Motor neuron (in vitro differentiated cells): ENCODE measurements at regions not wholly inside any gene's neighbourhood (a gene's known extent, or its start where the extent isn't known, plus 50 kb on each side); places are given as distances from the start of the nearest gene placed in this dataset.
"Not testable (repeated sequence)": the region's sequence is repeated elsewhere in the genome, so short reads cannot be mapped to it uniquely, and the experiment has no call there.

ENCODE experiments used
- ATAC-seq, 8 experiments: fragments of 200-7000 bp; cut with Tn5 transposase; replicated peaks in 6 of 8; 2 replicates each; pipeline ENCODE4 v1.8.0; 2021; ENCODE audit warnings: mild to moderate bottlenecking in 8 of 8, moderate library complexity in 8 of 8
- H3K27ac ChIP-seq, 2 donors: fragments of 250-450 bp; sonication (Bioruptor Pico); 2 replicates each; pipeline ENCODE4 v1.9.0; 2021; ENCODE audit warnings: antibody characterized with exemption in 2 of 2, mild to moderate bottlenecking in 2 of 2, moderate library complexity in 1 of 2
- H3K4me1 ChIP-seq, 2 donors: fragments of 250-450 bp; sonication (Bioruptor Pico); replicated peaks in 1 of 2; 2 replicates each; pipeline ENCODE4 v1.6.1; 2021; ENCODE audit warnings: antibody characterized with exemption in 2 of 2, mild to moderate bottlenecking in 2 of 2, moderate library complexity in 1 of 2
- H3K4me3 ChIP-seq, 5 donors: fragments of 250-450 bp; sonication (Bioruptor Pico); 2 replicates each; pipeline ENCODE4 v1.9.0; 2021; ENCODE audit warnings: antibody characterized with exemption in 5 of 5, mild to moderate bottlenecking in 5 of 5, moderate library complexity in 4 of 5
- WGBS, 10 experiments: fragments of 450-650 bp; shearing (Covaris generic); methylation state at CpG; one replicate each; pipeline ENCODE4 v1.0.0; 2022; 5-methylcytosine and 5-hydroxymethylcytosine counted together
- in situ Hi-C, 9 experiments: fragments of 400-800 bp; cut with MboI; loops; one replicate each; pipeline ENCODE4 v1.15.0; 2021; ENCODE audit warnings: low sequenced_read_pairs in 9 of 9, low pct_unique_long_range_greater_than_20kb in 2 of 9; ENCODE audit not compliant: unreplicated experiment in 9 of 9

- H3K27ac ChIP-seq = no peak overlapping the region
- in situ Hi-C loops = no loop called here
- 0 to 100% (median 70%) methylated on average over 1 to 6 of the region's 88 CpGs; no CpG with 5 or more reads in 7 of the 10 experiments for WGBS, 10 experiments
- peaks cover 8 to 10% of the 10 kb centered on the region in 2 donors for H3K4me1 ChIP-seq
- peak; percentile 86 to 95 (median 94) for ATAC-seq
- H3K4me3 ChIP-seq = peak overlapping the region; percentile 49 to 84 (median 70)
These were observed 59.1 kb downstream of the ZNF467 start for GRCh38 chr7:149714081-149714909.

- H3K4me1 ChIP-seq = peaks cover 8 to 10% of the 10 kb centered on the region in 2 donors
- no peak for ATAC-seq
- H3K27ac ChIP-seq = no peak overlapping the region
- 80 to 100% (median 100%) methylated on average over 1 to 3 of the region's 26 CpGs; no CpG with 5 or more reads in 6 of the 10 experiments for WGBS, 10 experiments
- H3K4me3 ChIP-seq = peak overlapping the region in 2 of 5 donors; percentile 60 to 84
- in situ Hi-C loops = no loop called here
These were observed 59.7 kb downstream of the ZNF467 start for GRCh38 chr7:149713731-149714068.

- ATAC-seq = no peak
- WGBS, 10 experiments = 76 to 100% (median 87%) methylated on average over 1 to 8 of the region's 16 CpGs; no CpG with 5 or more reads in 3 of the 10 experiments
- no peak overlapping the region for H3K27ac ChIP-seq
- H3K4me3 ChIP-seq = no peak overlapping the region
- H3K4me1 ChIP-seq = peaks cover 8 to 10% of the 10 kb centered on the region in 2 donors
- in situ Hi-C loops = no loop called here
These were observed 60.2 kb downstream of the ZNF467 start for GRCh38 chr7:149713061-149713730.

- in situ Hi-C loops = no loop called here
- Histone ChIP-seq H3K27ac (no peak overlapping the region), H3K4me3 (no peak overlapping the region), H3K4me1 (peaks cover 10% of the 10 kb centered on the region in 2 donors)
- 33 to 100% (median 86%) methylated on average over 1 to 7 of the region's 7 CpGs for WGBS, 10 experiments
- ATAC-seq = no peak
These were observed 65.4 kb downstream of the ZNF467 start for GRCh38 chr7:149708026-149708425.

GRCh38 chr7:149707448-149707886 lies 65.9 kb downstream of the ZNF467 start:
- Histone ChIP-seq H3K4me3 (no peak overlapping the region), H3K27ac (no peak overlapping the region), H3K4me1 (peaks cover 13 to 15% of the 10 kb centered on the region in 2 donors)
- 0 to 100% (median 70%) methylated on average over 1 of the region's 1 CpG; no CpG with 5 or more reads in 7 of the 10 experiments for WGBS, 10 experiments
- in situ Hi-C loops = no loop called here
- ATAC-seq = peak in 1 of 8 experiments; percentile 36

- Histone ChIP-seq H3K4me3 (no peak overlapping the region), H3K27ac (no peak overlapping the region), H3K4me1 (peaks cover 13 to 16% of the 10 kb centered on the region in 2 donors)
- ATAC-seq = no peak
- 57 to 100% (median 74%) methylated on average over 1 of the region's 3 CpGs; no CpG with 5 or more reads in 6 of the 10 experiments for WGBS, 10 experiments
- in situ Hi-C loops = no loop called here
These were observed 67.0 kb downstream of the ZNF467 start for GRCh38 chr7:149706398-149706797.

- no peak overlapping the region for H3K27ac ChIP-seq
- ATAC-seq = peak in 1 of 8 experiments; percentile 16
- in situ Hi-C loops = no loop called here
- H3K4me1 ChIP-seq = peaks cover 13 to 16% of the 10 kb centered on the region in 2 donors
- H3K4me3 ChIP-seq = no peak overlapping the region
- WGBS, 10 experiments = 0 to 93% (median 66%) methylated on average over 1 to 2 of the region's 2 CpGs; no CpG with 5 or more reads in 2 of the 10 experiments
These were observed 68.9 kb downstream of the ZNF467 start for GRCh38 chr7:149704507-149704906.

- WGBS, 10 experiments = 28 to 86% (median 80%) methylated on average over 1 to 2 of the region's 7 CpGs; no CpG with 5 or more reads in 5 of the 10 experiments
- Histone ChIP-seq H3K27ac (peak overlapping the region; percentile 21 to 72), H3K4me3 (no peak overlapping the region), H3K4me1 (peaks cover 13 to 16% of the 10 kb centered on the region in 2 donors)
- in situ Hi-C loops = no loop called here
- ATAC-seq = peak in 5 of 8 experiments; percentile 47 to 78 (median 72)
These were observed 70.2 kb downstream of the ZNF467 start for GRCh38 chr7:149703044-149703650.

- ATAC-seq = no peak
- no peak overlapping the region for H3K27ac ChIP-seq
- H3K4me3 ChIP-seq = no peak overlapping the region
- 69 to 89% (median 83%) methylated on average over 4 to 5 of the region's 14 CpGs; no CpG with 5 or more reads in 7 of the 10 experiments for WGBS, 10 experiments
- H3K4me1 ChIP-seq = peaks cover 13 to 16% of the 10 kb centered on the region in 2 donors
- in situ Hi-C loops = no loop called here
These were observed 71.7 kb downstream of the ZNF467 start for GRCh38 chr7:149701495-149702240.

- 0 to 100% (median 46%) methylated on average over 1 to 5 of the region's 5 CpGs; no CpG with 5 or more reads in 4 of the 10 experiments for WGBS, 10 experiments
- H3K4me3 ChIP-seq, ATAC-seq, H3K4me1 ChIP-seq, in situ Hi-C loops, H3K27ac ChIP-seq: not testable (repeated sequence)
These were observed 75.6 kb downstream of the ZNF467 start for GRCh38 chr7:149697767-149698166.

GRCh38 chr7:149696280-149696679 lies 77.1 kb downstream of the ZNF467 start:
- no peak overlapping the region for H3K27ac ChIP-seq
- no peak overlapping the region for H3K4me3 ChIP-seq
- H3K4me1 ChIP-seq = no peaks in the 10 kb centered on the region
- 0 to 91% (median 52%) methylated on average over 1 to 3 of the region's 3 CpGs; no CpG with 5 or more reads in 2 of the 10 experiments for WGBS, 10 experiments
- in situ Hi-C loops = no loop called here
- ATAC-seq = peak in 2 of 8 experiments; percentile 54 to 60

GRCh38 chr7:149692557-149692982 lies 80.8 kb downstream of the ZNF467 start:
- Histone ChIP-seq H3K4me1 (no peaks in the 10 kb centered on the region), H3K4me3 (no peak overlapping the region), H3K27ac (no peak overlapping the region)
- in situ Hi-C loops = no loop called here
- 0 to 100% (median 12%) methylated on average over 1 to 9 of the region's 43 CpGs; no CpG with 5 or more reads in 5 of the 10 experiments for WGBS, 10 experiments
- ATAC-seq = peak in 1 of 8 experiments; percentile 55
